ENCODE measurements at regions not wholly inside any gene's neighbourhood (a gene's known extent, or its start where the extent isn't known, plus 50 kb on each side); places are given as distances from the start of the nearest gene placed in this dataset.

DNA sequence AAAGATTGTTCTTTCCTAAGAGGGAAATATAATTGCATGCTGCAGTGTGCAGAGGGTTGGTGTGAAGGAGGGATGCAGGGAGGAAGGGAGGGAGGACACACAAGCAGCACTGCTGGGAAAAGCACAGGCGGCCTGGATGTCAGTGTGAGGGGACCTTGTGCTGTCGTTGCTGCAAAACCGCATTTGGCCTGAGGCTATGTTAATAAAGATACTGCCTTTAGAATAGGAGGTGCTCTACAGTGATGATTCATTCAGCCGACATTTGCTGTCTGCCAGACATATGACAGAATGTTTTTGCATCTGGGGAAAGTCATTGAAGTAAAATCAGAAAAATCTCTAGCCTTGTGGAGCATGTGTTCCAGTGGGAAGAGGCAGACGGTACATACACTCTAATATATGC lies 50.5 kb upstream of the TRIM26 start:
- no peaks in the 10 kb centered on the region for H3K27me3 Mint-ChIP-seq
- intact Hi-C loops (cut with micrococcal nuclease) = no loop called here
- POLR2A ChIA-PET = no interaction called here
- CTCF ChIA-PET = no interaction called here
- TF ChIP-seq, protein P1, sequence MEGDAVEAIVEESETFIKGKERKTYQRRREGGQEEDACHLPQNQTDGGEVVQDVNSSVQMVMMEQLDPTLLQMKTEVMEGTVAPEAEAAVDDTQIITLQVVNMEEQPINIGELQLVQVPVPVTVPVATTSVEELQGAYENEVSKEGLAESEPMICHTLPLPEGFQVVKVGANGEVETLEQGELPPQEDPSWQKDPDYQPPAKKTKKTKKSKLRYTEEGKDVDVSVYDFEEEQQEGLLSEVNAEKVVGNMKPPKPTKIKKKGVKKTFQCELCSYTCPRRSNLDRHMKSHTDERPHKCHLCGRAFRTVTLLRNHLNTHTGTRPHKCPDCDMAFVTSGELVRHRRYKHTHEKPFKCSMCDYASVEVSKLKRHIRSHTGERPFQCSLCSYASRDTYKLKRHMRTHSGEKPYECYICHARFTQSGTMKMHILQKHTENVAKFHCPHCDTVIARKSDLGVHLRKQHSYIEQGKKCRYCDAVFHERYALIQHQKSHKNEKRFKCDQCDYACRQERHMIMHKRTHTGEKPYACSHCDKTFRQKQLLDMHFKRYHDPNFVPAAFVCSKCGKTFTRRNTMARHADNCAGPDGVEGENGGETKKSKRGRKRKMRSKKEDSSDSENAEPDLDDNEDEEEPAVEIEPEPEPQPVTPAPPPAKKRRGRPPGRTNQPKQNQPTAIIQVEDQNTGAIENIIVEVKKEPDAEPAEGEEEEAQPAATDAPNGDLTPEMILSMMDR (IDR thresholded peaks at IDR 0.05) = no peak
- H3K36me3 Mint-ChIP-seq (ENCODE audit: low read depth) = peaks cover 70% of the 10 kb centered on the region
- no peak overlapping the region for H3K4me3 Mint-ChIP-seq
- H3K9me3 Mint-ChIP-seq = no peaks in the 10 kb centered on the region
- peaks cover 29% of the 10 kb centered on the region for H3K4me1 Mint-ChIP-seq
- DNase-seq (no peak), ATAC-seq (ENCODE audit: low read depth) (no peak)
- no peak overlapping the region for H3K27ac Mint-ChIP-seq

Data from activated B cell treated with CpG ODN at 0.5 μM for 24 hours (primary cell).